GM12878 (cell line): ENCODE measurements at regions not wholly inside any gene's neighbourhood (a gene's known extent, or its start where the extent isn't known, plus 50 kb on each side); places are given as distances from the start of the nearest gene placed in this dataset.
"Not testable (repeated sequence)": the region's sequence is repeated elsewhere in the genome, so short reads cannot be mapped to it uniquely, and the experiment has no call there.

Experiments used
- ATAC-seq: fragments of 200-7000 bp; cut with Tn5 transposase; 3 replicates; pipeline ENCODE4 v1.9.1; 2020; ENCODE audit warnings: mild to moderate bottlenecking, moderate library complexity
- BruUV-seq: library from RNA; stranded (reverse); fragments of 400-500 nt; replicated peaks from 2 replicates; lab custom pipeline; 2021; lab: Mats Ljungman, UMichigan
- CTCF ChIA-PET: fragments of 300-600 bp; sonication (Branson Sonifier 250); formaldehyde crosslinking; extraction: SDS; loops from one replicate; lab custom pipeline; 2021; ENCODE audit warnings: inconsistent platforms; lab: Yijun Ruan, JAX
- POLR2A ChIA-PET: fragments of 350-600 bp; formaldehyde crosslinking; extraction: SDS; loops from one replicate; lab custom pipeline; 2021; ENCODE audit warnings: inconsistent platforms; lab: Charles Lee
- RAD21 ChIA-PET: fragments of 300-600 bp; sonication (Branson Sonifier 250); formaldehyde crosslinking; loops from one replicate; lab custom pipeline; 2023; ENCODE audit warnings: antibody characterized with exemption; ENCODE audit not compliant: unreplicated experiment; lab: Charles Lee
- SMC1A ChIA-PET: fragments of 300-600 bp; sonication (Branson Sonifier 250); formaldehyde crosslinking; loops from one replicate; lab custom pipeline; 2023; ENCODE audit not compliant: unreplicated experiment, uncharacterized antibody; lab: Charles Lee
- DNase-seq: peaks from one replicate; pipeline ENCODE4 v3.0.0-alpha.2; 2011; ENCODE audit warnings: low read depth, low spot score
- FAIRE-seq: peaks from 3 replicates; lab custom pipeline; 2011; peaks lifted over from hg19 to GRCh38; lab: Jason Lieb, UNC
- H2AFZ ChIP-seq: 2 replicates; pipeline ENCODE4 v1.6.0; 2011; ENCODE audit warnings: low read depth, low read length, control low read depth; ENCODE audit not compliant: control insufficient read depth
- H3K27ac ChIP-seq: 2 replicates; pipeline ENCODE4 v1.5.1; 2011; ENCODE audit warnings: control low read depth; ENCODE audit not compliant: control insufficient read depth, insufficient read depth
- H3K27me3 ChIP-seq, 2 experiments: replicated peaks in 1 of 2; 2 replicates each; pipeline versions ENCODE4 v1.6.0 to v1.6.1; 2011; ENCODE audit warnings: low read length in 1 of 2; ENCODE audit not compliant: control insufficient read depth in 2 of 2, insufficient read depth in 2 of 2
- H3K36me3 ChIP-seq, 2 experiments: 2 replicates each; pipeline ENCODE4 v1.5.1; 2011; ENCODE audit warnings: low read length in 1 of 2; ENCODE audit not compliant: control insufficient read depth in 2 of 2, insufficient read depth in 2 of 2
- H3K4me1 ChIP-seq: 2 replicates; pipeline ENCODE4 v1.6.1; 2011; ENCODE audit warnings: mild to moderate bottlenecking, low read length, moderate library complexity, mixed read lengths; ENCODE audit not compliant: control insufficient read depth, insufficient read depth
- H3K4me2 ChIP-seq: 2 replicates; pipeline ENCODE4 v1.6.0; 2011; ENCODE audit warnings: control low read depth; ENCODE audit not compliant: control insufficient read depth, insufficient read depth
- H3K4me3 ChIP-seq: fragments of 200-600 bp; sonication (generic); 2 replicates; pipeline ENCODE4 v1.5.1; 2016
- H3K79me2 ChIP-seq: 2 replicates; pipeline ENCODE4 v1.6.0; 2011; ENCODE audit warnings: low read length; ENCODE audit not compliant: control insufficient read depth, insufficient read depth
- H3K9ac ChIP-seq: 2 replicates; pipeline ENCODE4 v1.8.0; 2011; ENCODE audit warnings: low read length, control low read depth, mixed read lengths; ENCODE audit not compliant: control insufficient read depth, insufficient read depth
- H3K9me3 ChIP-seq: replicated peaks from 3 replicates; pipeline ENCODE4 v1.5.1; 2011; ENCODE audit warnings: mild to moderate bottlenecking, low read length; ENCODE audit not compliant: control insufficient read depth, insufficient read depth
- H4K20me1 ChIP-seq: 2 replicates; pipeline ENCODE4 v1.6.0; 2011; ENCODE audit not compliant: control insufficient read depth, insufficient read depth
- SPI1 ChIP-seq: IDR thresholded peaks from 2 replicates; pipeline ENCODE4 v1.6.1; 2011; ENCODE audit warnings: low read depth, mild to moderate bottlenecking, low read length, moderate library complexity, borderline replicate concordance; ENCODE audit not compliant: insufficient read depth
- WGBS: methylation state at CpG from one replicate; pipeline ENCODE4 v1.1.6; 2016; ENCODE audit warnings: low lambda C conversion rate; ENCODE audit not compliant: insufficient replicate concordance, insufficient coverage; ENCODE audit errors: missing lambda C conversion rate; 5-methylcytosine and 5-hydroxymethylcytosine counted together
- in situ Hi-C: fragments of 300-500 bp; cut with MboI; formaldehyde crosslinking; loops from 9 replicates; pipeline ENCODE4 v1.14.3; 2018; ENCODE audit warnings: mixed read lengths
- intact Hi-C: fragments of 100-400 bp; cut with micrococcal nuclease; formaldehyde crosslinking; loops from one replicate; pipeline ENCODE4 v1.14.2; 2022; ENCODE audit not compliant: unreplicated experiment

DNA sequence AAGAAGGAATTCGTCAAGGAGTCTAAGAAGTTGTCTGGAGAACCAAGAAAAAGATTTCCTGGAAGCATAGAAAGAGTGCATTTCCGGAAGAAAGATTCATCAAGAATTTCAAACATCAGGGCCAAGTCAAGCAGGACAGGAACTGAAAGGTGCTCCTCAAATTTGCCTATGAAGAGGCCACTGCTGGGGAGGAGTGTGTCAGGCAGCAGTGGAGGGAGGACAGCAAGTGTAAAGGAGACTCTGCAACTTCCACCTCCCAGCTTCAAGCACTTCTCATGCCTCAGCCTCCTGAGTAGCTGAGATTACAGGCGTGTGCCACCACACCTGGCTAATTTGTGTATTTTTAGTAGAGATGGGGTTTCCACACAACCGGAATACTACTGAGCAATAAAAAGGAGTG lies 105.8 kb upstream of the PLEKHM1 start:
- H3K9me3 ChIP-seq, H3K4me1 ChIP-seq, FAIRE-seq, BruUV-seq, H3K36me3 ChIP-seq, DNase-seq, SMC1A ChIA-PET, H2AFZ ChIP-seq, CTCF ChIA-PET, H3K27ac ChIP-seq, H3K9ac ChIP-seq, intact Hi-C loops, H4K20me1 ChIP-seq, H3K4me3 ChIP-seq, H3K79me2 ChIP-seq, RAD21 ChIA-PET, POLR2A ChIA-PET, H3K27me3 ChIP-seq: not testable (repeated sequence)
- in situ Hi-C loops: loop anchor here (25.0 kb wide), 2 partner anchors 541 to 666 kb away; no protein-coding TSS in a partner anchor
- 25% methylated on average over 4 of the region's 4 CpGs for WGBS
- H3K4me2 ChIP-seq: peak overlapping the region; percentile 22; the same call in 1 of the 2 replicates
- peak; percentile 50; the same call in 2 of the 3 replicates for ATAC-seq
- TF ChIP-seq SPI1: peak; percentile 23; the same call in 1 of the 2 replicates

DNA sequence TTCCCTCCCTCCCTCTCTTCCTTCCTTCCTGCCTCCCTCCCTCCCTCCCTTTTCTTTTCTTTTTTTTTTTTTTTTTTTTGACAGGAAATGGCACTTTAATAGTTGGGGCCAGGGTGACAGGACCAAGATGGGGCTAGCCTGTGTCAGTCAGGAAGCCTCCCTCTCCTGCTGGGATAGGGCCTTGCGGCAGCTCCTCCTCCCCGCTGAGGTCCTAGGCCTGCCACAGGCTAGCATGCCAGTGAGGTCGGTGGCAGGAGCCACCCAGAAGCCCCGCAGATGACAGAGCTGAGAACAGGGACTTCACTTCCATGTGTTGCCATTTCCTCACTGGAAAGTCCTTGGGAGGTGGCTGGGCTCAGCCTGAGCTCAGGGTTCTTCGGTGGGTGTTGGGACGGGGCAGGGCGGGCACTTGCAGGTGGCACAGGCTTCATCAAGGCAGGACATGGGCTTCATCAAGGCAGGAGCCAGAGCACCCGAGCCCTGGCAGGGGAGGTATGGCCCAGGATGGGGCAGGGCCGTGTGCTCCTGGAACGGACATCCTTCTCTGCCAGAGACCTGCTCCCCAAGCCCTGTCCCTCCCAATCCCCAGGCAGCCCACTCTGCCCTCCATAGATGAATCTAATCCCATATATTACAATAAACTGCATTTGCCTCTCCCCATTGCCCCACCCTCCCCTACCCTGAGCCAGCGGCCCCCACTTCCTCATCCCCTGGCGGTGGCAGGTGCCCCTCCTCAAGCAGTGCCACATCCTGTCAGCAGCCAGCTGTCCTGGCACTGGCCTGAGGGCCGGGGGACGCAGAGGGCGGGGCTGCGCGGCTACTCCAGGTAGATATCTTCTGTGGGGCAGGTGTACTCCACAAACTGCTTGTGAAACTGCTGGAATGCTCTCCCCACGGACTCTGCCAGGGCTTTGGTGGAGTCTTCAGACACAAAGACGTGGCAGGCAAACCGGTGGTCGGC lies 109.8 kb upstream of the PLEKHM1 start:
- POLR2A ChIA-PET, FAIRE-seq: not testable (repeated sequence)
- H2AFZ ChIP-seq: peak overlapping the region; percentile 34; the same call in 1 of the 2 replicates

DNA sequence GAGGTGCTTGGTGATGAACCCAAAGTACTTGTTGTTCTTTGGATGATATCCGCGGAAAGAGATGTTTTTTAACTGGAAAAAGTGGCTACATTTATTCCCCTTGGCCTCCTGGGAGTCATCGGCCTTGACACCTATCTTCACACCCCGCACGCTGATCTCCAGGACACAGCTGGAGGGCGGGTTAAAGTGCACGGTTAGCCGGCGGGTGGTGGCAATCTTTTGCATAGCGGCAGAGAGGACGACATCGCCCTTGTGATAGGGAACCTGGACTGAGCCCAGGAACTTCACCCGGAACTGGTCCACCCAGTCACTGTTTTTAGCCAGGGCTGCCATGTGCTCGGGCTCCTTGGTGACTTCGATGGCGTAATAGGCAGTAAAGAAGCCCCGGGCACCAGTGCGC lies 110.5 kb upstream of the PLEKHM1 start:
- H3K9ac ChIP-seq, H3K36me3 ChIP-seq, POLR2A ChIA-PET, SMC1A ChIA-PET, H4K20me1 ChIP-seq, H2AFZ ChIP-seq, H3K9me3 ChIP-seq, FAIRE-seq, H3K27ac ChIP-seq, H3K4me1 ChIP-seq, H3K4me3 ChIP-seq, ATAC-seq, intact Hi-C loops, H3K79me2 ChIP-seq, DNase-seq, BruUV-seq, CTCF ChIA-PET, H3K27me3 ChIP-seq, H3K4me2 ChIP-seq, RAD21 ChIA-PET: not testable (repeated sequence)
- in situ Hi-C loops: loop anchor here (25.0 kb wide), 1 partner anchor 339 kb away; the partner anchor contains the start of gene SPATA32
- 92% methylated on average over 12 of the region's 18 CpGs for WGBS

More for the DNA sequence above, 109.8 kb upstream of the PLEKHM1 start:
- H3K9me3 ChIP-seq, H3K4me1 ChIP-seq, H3K27me3 ChIP-seq, H3K27ac ChIP-seq, intact Hi-C loops, BruUV-seq, H3K36me3 ChIP-seq, DNase-seq, H4K20me1 ChIP-seq, SMC1A ChIA-PET, H3K4me2 ChIP-seq, H3K79me2 ChIP-seq, H3K9ac ChIP-seq, RAD21 ChIA-PET, H3K4me3 ChIP-seq, CTCF ChIA-PET: not testable (repeated sequence)
- 33% methylated on average over 12 of the region's 21 CpGs for WGBS
- ATAC-seq: peak; percentile 81
- in situ Hi-C loops: loop anchor here (25.0 kb wide), 1 partner anchor 338 kb away; the partner anchor contains the start of gene SPATA32
